ENCODE measurements at regions not wholly inside any gene's neighbourhood (a gene's known extent, or its start where the extent isn't known, plus 50 kb on each side); places are given as distances from the start of the nearest gene placed in this dataset.

DNA sequence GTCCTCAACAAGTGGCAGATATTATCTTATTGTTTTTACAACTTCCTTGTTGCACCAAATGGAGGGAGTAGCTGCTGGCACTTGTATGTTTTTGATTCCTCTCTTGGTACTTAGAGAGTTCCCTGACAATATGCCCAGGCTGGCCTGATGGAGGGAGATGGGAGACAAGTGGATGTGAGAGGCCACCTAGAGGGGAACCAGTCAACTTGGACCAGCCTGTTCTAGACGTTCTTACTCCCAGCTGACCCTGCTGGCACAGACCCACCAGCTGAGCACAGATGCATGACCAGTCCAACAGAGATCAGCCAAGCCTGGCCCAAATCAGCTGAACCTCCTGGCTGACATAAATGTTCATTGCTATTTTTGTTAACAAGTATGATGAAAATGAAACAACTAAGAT lies 60.9 kb upstream of the GDNF start:
- DNase-seq = no peak

DNA sequence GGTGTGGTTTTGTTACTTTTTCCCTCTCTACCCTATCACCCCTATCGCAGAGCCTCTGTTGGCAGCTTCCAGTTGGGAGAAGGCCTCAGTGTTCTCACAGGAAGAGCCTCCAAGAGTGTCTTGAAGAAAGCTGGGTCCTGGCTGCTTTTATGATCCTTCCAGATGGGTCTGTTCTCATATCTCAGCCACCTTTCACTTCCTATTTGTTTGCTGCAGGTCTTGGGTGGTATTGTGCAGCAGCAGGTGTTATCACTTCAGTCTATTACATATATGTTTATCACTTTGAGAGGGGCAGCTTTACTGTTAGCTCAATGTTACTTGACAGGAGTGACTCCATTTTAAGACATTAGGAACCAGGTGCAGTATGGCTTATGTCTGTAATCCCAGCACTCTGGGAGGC lies 59.2 kb upstream of the GDNF start:
- DNase-seq = no peak

DNA sequence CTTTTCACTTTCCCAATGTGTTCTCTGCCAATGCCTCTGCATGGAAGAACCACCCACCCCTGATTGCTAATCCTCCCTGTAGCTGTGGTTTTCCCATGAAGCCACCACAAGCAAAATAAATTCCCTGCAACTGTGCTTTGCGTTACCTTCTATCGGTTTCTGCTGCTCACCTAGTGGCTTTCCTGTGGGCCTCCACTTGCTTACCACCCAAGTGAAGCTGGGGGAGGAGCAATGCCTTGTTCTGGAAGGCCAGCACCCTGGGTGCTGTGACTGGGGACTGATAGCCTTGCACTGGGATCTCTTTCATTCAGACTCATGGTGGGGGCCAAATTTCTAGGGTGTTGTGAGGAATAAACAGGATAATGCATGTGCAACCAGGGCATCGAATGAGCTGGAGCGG lies 56.3 kb upstream of the GDNF start:
- no peak for DNase-seq

DNA sequence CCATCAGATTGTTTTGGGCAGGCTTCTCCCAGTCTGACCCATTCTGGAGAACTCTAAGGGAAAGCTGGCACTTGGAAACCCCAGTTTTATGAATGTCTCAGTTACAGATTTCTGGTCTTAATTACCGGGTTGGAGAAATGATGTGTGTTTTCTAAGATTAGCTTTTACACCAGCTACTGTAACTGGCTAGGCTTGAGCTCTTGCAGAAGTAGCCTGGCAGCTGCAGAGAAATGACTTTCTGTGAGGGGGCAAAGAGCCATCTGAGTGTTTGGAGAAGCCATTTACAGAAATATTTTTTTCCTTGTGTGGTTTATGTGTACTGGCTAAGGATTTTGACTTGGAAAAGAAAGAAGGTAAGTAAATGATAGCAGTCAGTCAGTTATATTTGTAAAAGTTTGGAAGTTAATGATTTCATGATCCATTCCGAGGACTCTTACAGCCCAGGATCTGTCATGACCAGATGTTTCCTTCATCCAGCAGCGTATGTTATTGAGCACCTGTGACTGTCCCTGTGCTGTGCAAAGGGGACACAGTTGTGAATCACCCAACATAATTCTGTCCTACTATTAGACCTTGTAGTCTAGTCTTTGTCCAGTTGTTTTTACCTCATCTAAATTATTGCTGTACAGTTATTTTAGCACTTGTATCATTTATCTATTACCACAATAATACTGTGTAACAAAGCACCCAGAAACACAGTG lies 53.7 kb upstream of the GDNF start:
- no peak for DNase-seq

DNA sequence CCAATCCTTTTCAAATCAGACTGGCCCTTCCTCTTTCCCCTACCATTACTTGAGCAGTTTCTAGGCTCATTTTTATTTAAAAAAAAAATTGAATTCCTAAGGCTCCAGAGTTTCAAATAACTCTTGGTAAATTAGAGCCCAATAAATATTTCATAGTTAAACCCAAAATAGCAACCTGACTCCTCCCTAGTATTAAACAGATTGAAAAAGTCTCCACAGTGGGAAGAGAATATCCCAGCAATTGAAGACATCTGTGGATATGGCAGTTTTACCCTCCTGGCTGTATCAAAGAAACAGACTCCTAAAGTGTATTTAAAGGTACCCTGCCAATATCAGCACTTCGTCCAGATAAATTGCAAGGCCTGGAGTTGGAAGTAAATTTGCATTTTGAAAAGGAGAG lies 52.7 kb upstream of the GDNF start:
- no peak for DNase-seq

DNA sequence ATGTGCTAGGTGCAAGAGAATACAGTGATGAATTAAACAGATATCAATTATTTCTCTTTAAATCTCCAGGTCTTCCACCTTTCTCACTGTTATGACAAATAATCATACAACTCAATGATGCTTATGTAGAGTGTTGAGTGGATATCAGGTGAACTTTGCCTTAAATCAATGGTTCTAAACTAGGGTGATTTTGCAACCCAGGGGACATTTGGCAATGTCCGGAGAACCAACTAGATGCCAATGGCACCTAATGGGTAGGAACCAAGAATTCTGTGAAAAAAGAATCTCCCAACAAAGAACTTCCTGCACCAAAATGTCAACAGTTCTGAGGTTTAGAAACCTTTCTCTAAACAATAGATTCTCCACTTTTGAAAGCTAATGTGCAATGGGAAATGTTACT lies 52.0 kb upstream of the GDNF start:
- no peak for DNase-seq

DNA sequence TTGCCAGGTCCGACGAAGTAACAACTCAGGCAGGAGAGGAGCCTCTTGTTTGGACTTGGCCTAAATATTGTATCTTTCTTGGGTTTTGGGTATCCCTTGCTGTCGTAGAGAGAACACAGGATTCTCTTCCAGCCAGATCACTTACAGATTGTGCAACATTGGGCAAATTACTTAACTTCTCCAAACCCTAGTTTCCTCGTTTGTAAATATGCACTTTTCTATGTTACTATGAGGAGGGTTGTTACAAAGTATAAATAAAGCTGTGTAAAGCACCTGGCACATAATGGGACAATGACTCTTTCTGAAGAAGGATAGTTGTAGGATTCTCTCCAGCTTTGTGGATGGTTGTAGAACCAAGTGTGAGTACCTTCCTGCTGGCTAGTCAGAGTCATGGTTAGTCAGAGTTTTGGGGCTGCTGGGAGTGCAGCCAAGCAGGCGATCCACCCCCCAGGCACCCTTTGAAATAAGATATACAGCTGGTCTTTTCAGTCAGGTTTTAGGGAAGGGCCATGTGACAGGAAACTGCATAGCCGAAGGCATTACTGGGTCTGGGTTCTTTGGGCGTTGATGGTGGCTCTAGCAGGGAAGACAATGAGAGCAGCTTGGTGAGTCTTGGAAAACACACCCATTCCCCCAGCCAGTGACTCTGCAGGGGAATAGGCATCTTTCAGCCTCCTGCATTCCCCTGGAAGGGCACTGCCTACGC lies 49.9 kb upstream of the GDNF start:
- DNase-seq = no peak
